Nephron progenitor cell (in vitro differentiated cells): ENCODE measurements at regions not wholly inside any gene's neighbourhood (a gene's known extent, or its start where the extent isn't known, plus 50 kb on each side); places are given as distances from the start of the nearest gene placed in this dataset.
"Not testable (repeated sequence)": the region's sequence is repeated elsewhere in the genome, so short reads cannot be mapped to it uniquely, and the experiment has no call there.

Experiments used
- DNase-seq: peaks from one replicate; pipeline ENCODE4 v3.0.0; 2021
- H3K27ac Mint-ChIP-seq: 2 replicates; pipeline ENCODE4 v1.8.0; 2021; ENCODE audit warnings: mild to moderate bottlenecking, moderate library complexity, mixed read lengths
- H3K27me3 Mint-ChIP-seq: 2 replicates; pipeline ENCODE4 v1.8.0; 2021; ENCODE audit warnings: mild to moderate bottlenecking, low read depth, mixed read lengths; ENCODE audit not compliant: poor library complexity
- H3K36me3 Mint-ChIP-seq: 2 replicates; pipeline ENCODE4 v1.8.0; 2021; ENCODE audit warnings: low read depth, mixed read lengths
- H3K4me1 Mint-ChIP-seq: 2 replicates; pipeline ENCODE4 v1.8.0; 2021; ENCODE audit warnings: mixed read lengths
- H3K4me3 Mint-ChIP-seq: 2 replicates; pipeline ENCODE4 v1.8.0; 2021; ENCODE audit warnings: mild to moderate bottlenecking, moderate library complexity, mixed read lengths
- H3K9me3 Mint-ChIP-seq: 2 replicates; pipeline ENCODE4 v1.8.0; 2021; ENCODE audit warnings: mild to moderate bottlenecking, moderate library complexity, mixed read lengths
- TF ChIP-seq, protein P1 (sequence below): fragments of 200-600 bp; sonication (generic); IDR thresholded peaks from 2 replicates; pipeline ENCODE4 v1.5.0; 2021; ENCODE audit warnings: antibody characterized with exemption

- no peak for DNase-seq
- peaks cover 33% of the 10 kb centered on the region for H3K9me3 Mint-ChIP-seq
- TF ChIP-seq, protein P1, sequence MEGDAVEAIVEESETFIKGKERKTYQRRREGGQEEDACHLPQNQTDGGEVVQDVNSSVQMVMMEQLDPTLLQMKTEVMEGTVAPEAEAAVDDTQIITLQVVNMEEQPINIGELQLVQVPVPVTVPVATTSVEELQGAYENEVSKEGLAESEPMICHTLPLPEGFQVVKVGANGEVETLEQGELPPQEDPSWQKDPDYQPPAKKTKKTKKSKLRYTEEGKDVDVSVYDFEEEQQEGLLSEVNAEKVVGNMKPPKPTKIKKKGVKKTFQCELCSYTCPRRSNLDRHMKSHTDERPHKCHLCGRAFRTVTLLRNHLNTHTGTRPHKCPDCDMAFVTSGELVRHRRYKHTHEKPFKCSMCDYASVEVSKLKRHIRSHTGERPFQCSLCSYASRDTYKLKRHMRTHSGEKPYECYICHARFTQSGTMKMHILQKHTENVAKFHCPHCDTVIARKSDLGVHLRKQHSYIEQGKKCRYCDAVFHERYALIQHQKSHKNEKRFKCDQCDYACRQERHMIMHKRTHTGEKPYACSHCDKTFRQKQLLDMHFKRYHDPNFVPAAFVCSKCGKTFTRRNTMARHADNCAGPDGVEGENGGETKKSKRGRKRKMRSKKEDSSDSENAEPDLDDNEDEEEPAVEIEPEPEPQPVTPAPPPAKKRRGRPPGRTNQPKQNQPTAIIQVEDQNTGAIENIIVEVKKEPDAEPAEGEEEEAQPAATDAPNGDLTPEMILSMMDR: no peak
- H3K27ac Mint-ChIP-seq: peak overlapping the region; percentile 84
- H3K27me3 Mint-ChIP-seq: no peaks in the 10 kb centered on the region
- no peak overlapping the region for H3K4me3 Mint-ChIP-seq
- H3K36me3 Mint-ChIP-seq: peaks cover 15% of the 10 kb centered on the region
- H3K4me1 Mint-ChIP-seq: peaks cover 35% of the 10 kb centered on the region
These were observed 479.2 kb upstream of the LRRC7 start for GRCh38 chr1:69088571-69088970.

GRCh38 chr1:69090170-69090569 lies 477.6 kb upstream of the LRRC7 start:
- no peak overlapping the region for H3K4me3 Mint-ChIP-seq
- DNase-seq: no peak
- peaks cover 33% of the 10 kb centered on the region for H3K9me3 Mint-ChIP-seq
- peaks cover 15% of the 10 kb centered on the region for H3K36me3 Mint-ChIP-seq
- H3K4me1 Mint-ChIP-seq: peaks cover 30% of the 10 kb centered on the region
- H3K27me3 Mint-ChIP-seq: no peaks in the 10 kb centered on the region
- TF ChIP-seq, protein P1: no peak
- no peak overlapping the region for H3K27ac Mint-ChIP-seq

DNA sequence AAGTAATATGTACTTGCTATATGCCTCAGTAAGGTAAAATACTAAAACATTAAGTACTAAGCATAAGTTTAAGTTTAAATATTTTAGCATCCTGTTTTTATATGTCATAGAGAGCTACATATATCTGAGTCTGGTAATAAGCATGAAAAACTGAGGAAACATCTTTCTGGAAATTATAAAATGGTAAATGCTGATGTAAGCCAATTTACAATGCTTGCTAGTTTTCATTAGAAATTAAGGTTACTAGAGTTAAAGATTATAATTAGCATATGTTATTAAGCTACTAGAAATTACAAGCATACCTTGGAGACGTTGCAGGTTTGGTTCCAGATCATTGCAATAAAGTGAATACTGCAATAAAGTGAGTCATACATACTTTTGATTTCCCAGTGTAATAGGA lies 477.0 kb upstream of the LRRC7 start:
- no peak overlapping the region for H3K27ac Mint-ChIP-seq
- DNase-seq: no peak
- no peak overlapping the region for H3K4me3 Mint-ChIP-seq
- H3K4me1 Mint-ChIP-seq: peaks cover 27% of the 10 kb centered on the region
- H3K9me3 Mint-ChIP-seq: peaks cover 33% of the 10 kb centered on the region
- peaks cover 15% of the 10 kb centered on the region for H3K36me3 Mint-ChIP-seq
- no peaks in the 10 kb centered on the region for H3K27me3 Mint-ChIP-seq
- TF ChIP-seq, protein P1: no peak

GRCh38 chr1:69102058-69102457 lies 465.7 kb upstream of the LRRC7 start:
- not testable (repeated sequence) for H3K27ac Mint-ChIP-seq, H3K4me3 Mint-ChIP-seq, H3K4me1 Mint-ChIP-seq, H3K27me3 Mint-ChIP-seq, DNase-seq
- Mint-ChIP-seq H3K36me3 (peaks cover 16% of the 10 kb centered on the region), H3K9me3 (peaks cover 42% of the 10 kb centered on the region)

DNA sequence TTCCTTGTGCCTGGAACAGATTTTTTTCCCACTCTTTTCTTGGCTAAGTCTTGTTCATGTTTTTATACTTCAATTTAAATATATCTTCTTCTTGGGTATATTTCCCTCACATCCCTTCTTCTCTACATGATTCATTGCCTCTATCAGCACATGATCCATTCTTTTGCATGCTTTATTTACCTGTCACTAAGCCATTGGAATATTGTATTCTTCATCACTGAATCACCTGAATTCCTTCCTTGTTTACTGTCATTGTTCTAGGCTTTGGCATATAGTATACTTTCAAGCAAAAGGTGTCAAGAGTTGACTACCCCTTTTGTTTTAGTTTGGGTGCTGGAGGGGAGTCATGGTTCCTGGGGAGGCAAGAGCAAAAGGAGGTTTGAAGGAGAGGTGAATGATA lies 464.5 kb upstream of the LRRC7 start:
- H3K4me3 Mint-ChIP-seq: no peak overlapping the region
- no peak for DNase-seq
- TF ChIP-seq, protein P1: no peak
- H3K4me1 Mint-ChIP-seq: no peaks in the 10 kb centered on the region
- no peaks in the 10 kb centered on the region for H3K27me3 Mint-ChIP-seq
- H3K27ac Mint-ChIP-seq: no peak overlapping the region
- peaks cover 16% of the 10 kb centered on the region for H3K36me3 Mint-ChIP-seq
- peaks cover 44% of the 10 kb centered on the region for H3K9me3 Mint-ChIP-seq

DNA sequence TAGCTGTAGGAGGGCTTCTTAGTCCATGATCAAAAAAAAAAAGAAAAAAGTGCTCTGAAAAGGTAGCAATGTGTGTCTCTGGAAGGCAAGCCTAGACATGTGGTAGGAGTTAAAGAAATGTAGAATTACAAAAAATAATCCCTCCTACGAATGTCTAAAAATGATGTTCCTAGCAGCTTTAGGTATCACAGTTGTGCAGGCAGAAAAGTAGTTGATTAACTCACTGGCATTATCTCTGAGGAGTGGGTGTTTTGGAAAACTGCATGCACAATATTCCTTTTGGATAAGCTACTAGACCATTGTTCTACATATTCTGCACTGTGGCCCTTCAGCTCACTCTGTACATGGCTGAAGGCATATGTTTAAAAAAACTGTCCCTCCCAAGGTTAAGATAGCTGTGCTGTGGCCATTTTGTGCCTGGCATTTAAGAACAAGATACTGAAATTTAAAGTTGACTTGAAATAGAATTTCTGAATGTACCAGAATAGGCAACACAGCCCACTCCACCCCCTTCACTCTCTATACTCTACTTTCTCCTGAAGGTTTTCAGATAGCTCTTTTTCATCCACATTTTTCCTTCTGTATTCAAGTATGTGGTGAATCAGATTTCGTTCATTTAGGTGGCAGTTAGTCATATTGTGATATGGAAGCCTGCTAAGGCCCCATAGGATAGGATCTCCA lies 463.9 kb upstream of the LRRC7 start:
- DNase-seq: no peak
- TF ChIP-seq, protein P1: no peak
- no peak overlapping the region for H3K27ac Mint-ChIP-seq
- no peaks in the 10 kb centered on the region for H3K4me1 Mint-ChIP-seq
- H3K27me3 Mint-ChIP-seq: no peaks in the 10 kb centered on the region
- H3K9me3 Mint-ChIP-seq: peaks cover 41% of the 10 kb centered on the region
- H3K36me3 Mint-ChIP-seq: peaks cover 16% of the 10 kb centered on the region
- H3K4me3 Mint-ChIP-seq: no peak overlapping the region
